PC-9 (cell line): ENCODE measurements at regions not wholly inside any gene's neighbourhood (a gene's known extent, or its start where the extent isn't known, plus 50 kb on each side); places are given as distances from the start of the nearest gene placed in this dataset.

ENCODE experiments used
- BruUV-seq: library from RNA; stranded (reverse); fragments of 400-500 nt; replicated peaks from 2 replicates; lab custom pipeline; 2021; lab: Mats Ljungman, UMichigan
- CTCF ChIA-PET: fragments of 300-600 bp; sonication (Branson Sonifier 250); formaldehyde crosslinking; loops from one replicate; lab custom pipeline; 2022; ENCODE audit warnings: antibody characterized with exemption; lab: Charles Lee
- POLR2A ChIA-PET: fragments of 300-600 bp; sonication (Branson Sonifier 250); formaldehyde crosslinking; loops from one replicate; lab custom pipeline; 2022; ENCODE audit warnings: antibody characterized with exemption; ENCODE audit not compliant: unreplicated experiment; lab: Charles Lee
- DNase-seq, 2 experiments: peaks; one replicate each; pipeline versions ENCODE4 v3.0.0 to v3.0.0-alpha.2; 2015 to 2022; ENCODE audit warnings: mixed read lengths in 1 of 2
- H2AFZ ChIP-seq: fragments of 200-600 bp; sonication (generic); 2 replicates; pipeline ENCODE4 v1.8.1; 2017; ENCODE audit warnings: antibody characterized with exemption
- H3F3A ChIP-seq: fragments of 200-600 bp; sonication (generic); 2 replicates; pipeline ENCODE4 v1.8.1; 2017; ENCODE audit warnings: antibody characterized with exemption, mild to moderate bottlenecking, low read depth; ENCODE audit not compliant: insufficient read depth
- H3K27ac ChIP-seq: fragments of 200-600 bp; sonication (generic); 2 replicates; pipeline ENCODE4 v1.6.1; 2016; ENCODE audit warnings: mixed run types
- H3K27me3 ChIP-seq: fragments of 200-600 bp; sonication (generic); 2 replicates; pipeline ENCODE4 v1.6.1; 2016; ENCODE audit warnings: low read depth, mixed run types; ENCODE audit not compliant: insufficient read depth
- H3K36me3 ChIP-seq: fragments of 200-600 bp; sonication (generic); 2 replicates; pipeline ENCODE4 v1.6.1; 2016; ENCODE audit warnings: low read depth, mixed run types
- H3K4me1 ChIP-seq: fragments of 200-600 bp; sonication (generic); replicated peaks from 2 replicates; pipeline ENCODE4 v1.6.1; 2016; ENCODE audit warnings: mixed run types; ENCODE audit not compliant: insufficient read depth
- H3K4me2 ChIP-seq: fragments of 200-600 bp; sonication (generic); 2 replicates; pipeline ENCODE4 v1.6.1; 2017; ENCODE audit warnings: mixed run types
- H3K4me3 ChIP-seq: fragments of 200-600 bp; sonication (generic); 2 replicates; pipeline ENCODE4 v1.6.1; 2016; ENCODE audit warnings: mixed run types
- H3K79me2 ChIP-seq: fragments of 200-600 bp; sonication (generic); 2 replicates; pipeline ENCODE4 v1.6.1; 2017; ENCODE audit warnings: low read depth, mixed run types
- H3K9me2 ChIP-seq: fragments of 200-600 bp; sonication (generic); 2 replicates; pipeline ENCODE4 v1.8.1; 2017; ENCODE audit warnings: mild to moderate bottlenecking; ENCODE audit not compliant: insufficient read depth
- H3K9me3 ChIP-seq: fragments of 200-600 bp; sonication (generic); 2 replicates; pipeline ENCODE4 v1.8.1; 2016; ENCODE audit warnings: low read depth; ENCODE audit not compliant: insufficient read depth
- H4K20me1 ChIP-seq: fragments of 200-600 bp; sonication (generic); 2 replicates; pipeline ENCODE4 v1.8.1; 2017; ENCODE audit not compliant: insufficient read depth
- CTCF ChIP-seq: fragments of 200-600 bp; sonication (generic); conservative IDR thresholded peaks from 2 replicates; pipeline ENCODE4 v1.6.1; 2017; ENCODE audit warnings: mixed run types, antibody characterized with exemption, mild to moderate bottlenecking, moderate library complexity
- EZH2 ChIP-seq: fragments of 200-600 bp; sonication (generic); IDR thresholded peaks from 2 replicates; pipeline ENCODE4 v1.8.0; 2017; ENCODE audit warnings: antibody characterized with exemption, low read depth
- intact Hi-C: fragments of 100-400 bp; cut with micrococcal nuclease; formaldehyde crosslinking; loops from one replicate; pipeline ENCODE4 v1.10.0; 2022; ENCODE audit not compliant: unreplicated experiment

- Histone ChIP-seq H3K36me3 (no peaks in the 10 kb centered on the region), H3K4me3 (no peak overlapping the region), H3K9me3 (0 out of 2 replicates have a peak, but pooled peaks cover 4% of the 10 kb centered on the region), H4K20me1 (no peaks in the 10 kb centered on the region), H2AFZ (no peak overlapping the region), H3F3A (no peaks in the 10 kb centered on the region), H3K27ac (no peak overlapping the region), H3K79me2 (no peaks in the 10 kb centered on the region), H3K4me1 (no peaks in the 10 kb centered on the region), H3K9me2 (no peaks in the 10 kb centered on the region), H3K4me2 (no peak overlapping the region), H3K27me3 (peaks cover 11% of the 10 kb centered on the region; the same call in 1 of the 2 replicates)
- DNase-seq: no peak
- no TSS peak for BruUV-seq
- ChIA-PET CTCF (no interaction called here), POLR2A (no interaction called here)
- TF ChIP-seq CTCF (no peak), EZH2 (no peak)
- intact Hi-C loops: no loop called here
Observed at GRCh38 chr12:24297516-24297915, 348.0 kb upstream of the SOX5 start.

DNA sequence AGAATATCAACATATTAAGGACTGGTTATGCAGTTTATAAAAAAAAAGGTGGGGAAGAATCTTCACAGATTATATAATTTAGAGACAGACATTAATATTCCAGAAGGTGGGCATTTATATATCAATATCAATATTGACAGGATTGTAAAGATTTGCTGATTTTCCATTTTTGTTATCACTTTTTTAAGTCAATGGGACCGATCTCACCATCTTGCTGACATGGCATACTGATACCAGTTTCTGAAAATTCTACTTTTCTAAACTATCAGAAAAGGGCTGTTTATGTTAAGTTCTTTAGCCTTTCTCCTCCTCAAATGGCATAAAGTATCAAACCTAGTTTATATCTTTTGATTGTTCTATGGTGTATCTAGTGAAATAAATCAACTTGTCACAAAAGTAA, 344.1 kb upstream of the SOX5 start:
- no peak for DNase-seq
- BruUV-seq: no TSS peak
- POLR2A ChIA-PET: no interaction called here
- no peaks in the 10 kb centered on the region for H3K79me2 ChIP-seq
- intact Hi-C loops: no loop called here
- H3K4me1 ChIP-seq: no peaks in the 10 kb centered on the region
- H3K27me3 ChIP-seq: peaks cover 15% of the 10 kb centered on the region; the same call in 1 of the 2 replicates
- 0 out of 2 replicates have a peak, but pooled peaks cover 4% of the 10 kb centered on the region for H3K9me3 ChIP-seq
- no peak overlapping the region for H3K4me3 ChIP-seq
- no peaks in the 10 kb centered on the region for H3F3A ChIP-seq
- TF ChIP-seq EZH2 (no peak), CTCF (no peak)
- no peak overlapping the region for H3K4me2 ChIP-seq
- H4K20me1 ChIP-seq: no peaks in the 10 kb centered on the region
- CTCF ChIA-PET: no interaction called here
- H3K36me3 ChIP-seq: no peaks in the 10 kb centered on the region
- no peak overlapping the region for H2AFZ ChIP-seq
- H3K9me2 ChIP-seq: no peaks in the 10 kb centered on the region
- H3K27ac ChIP-seq: no peak overlapping the region

GRCh38 chr12:24287963-24288362, 338.5 kb upstream of the SOX5 start:
- Histone ChIP-seq H3K27me3 (peaks cover 14% of the 10 kb centered on the region), H3K4me2 (no peak overlapping the region), H3K36me3 (no peaks in the 10 kb centered on the region), H3K9me2 (no peaks in the 10 kb centered on the region), H3K9me3 (no peaks in the 10 kb centered on the region), H3F3A (no peaks in the 10 kb centered on the region), H3K4me1 (no peaks in the 10 kb centered on the region), H3K27ac (no peak overlapping the region), H3K4me3 (no peak overlapping the region), H4K20me1 (no peaks in the 10 kb centered on the region), H3K79me2 (no peaks in the 10 kb centered on the region), H2AFZ (no peak overlapping the region)
- no peak for TF ChIP-seq EZH2
- TF ChIP-seq CTCF: no peak
- BruUV-seq: no TSS peak
- CTCF ChIA-PET: no interaction called here
- POLR2A ChIA-PET: no interaction called here
- intact Hi-C loops: no loop called here
- no peak for DNase-seq
